HCT116 (cell line): ENCODE measurements at regions not wholly inside any gene's neighbourhood (a gene's known extent, or its start where the extent isn't known, plus 50 kb on each side); places are given as distances from the start of the nearest gene placed in this dataset.

Experiments used
- ATAC-seq: fragments of 200-7000 bp; cut with Tn5 transposase; 2 replicates; pipeline ENCODE4 v1.9.1; 2020; ENCODE audit warnings: mild to moderate bottlenecking, moderate library complexity
- BruUV-seq: library from RNA; stranded (reverse); fragments of 400-500 nt; replicated peaks from 2 replicates; lab custom pipeline; 2021; lab: Mats Ljungman, UMichigan
- CTCF ChIA-PET: fragments of 300-600 bp; sonication (Branson Sonifier 250); formaldehyde crosslinking; loops from one replicate; lab custom pipeline; 2021; ENCODE audit warnings: antibody characterized with exemption; lab: Charles Lee
- POLR2A ChIA-PET: fragments of 300-600, 350-600 bp; sonication (Branson Sonifier 250); formaldehyde crosslinking; loops from one replicate; lab custom pipeline; 2021; ENCODE audit warnings: antibody characterized with exemption; lab: Charles Lee
- RAD21 ChIA-PET, 2 experiments: fragments of 300-600 bp; sonication (Branson Sonifier 250); formaldehyde crosslinking; loops; one replicate each; lab custom pipeline; 2023; ENCODE audit warnings: low total read pairs in 2 of 2; ENCODE audit not compliant: uncharacterized antibody in 2 of 2, unreplicated experiment in 2 of 2, low non-redundant PET in 1 of 2; lab: Charles Lee
- DNase-seq: peaks from one replicate; pipeline ENCODE4 v3.0.0-alpha.2; 2010; ENCODE audit warnings: low read depth, low spot score
- H2AFZ ChIP-seq: fragments of 200-600 bp; shearing (Covaris generic), sonication (generic); 2 replicates; pipeline ENCODE4 v1.6.1; 2017; ENCODE audit warnings: low read depth, mixed run types, mixed read lengths, antibody characterized with exemption, low read length; ENCODE audit not compliant: poor library complexity, severe bottlenecking
- H3K27ac ChIP-seq: 2 replicates; pipeline ENCODE4 v1.5.1; 2012; ENCODE audit warnings: low read depth, low read length
- H3K27me3 ChIP-seq: fragments of 200-600 bp; sonication (generic); 2 replicates; pipeline ENCODE4 v1.6.1; 2016; ENCODE audit warnings: mixed run types, low read length, mixed read lengths; ENCODE audit not compliant: insufficient read depth
- H3K36me3 ChIP-seq, 2 experiments: fragments of 200-500 bp in 1 of 2; fragments of 200-600 bp in 1 of 2; sonication (Bioruptor generic) in 1 of 2; sonication (generic) in 1 of 2; 2 replicates each; pipeline versions ENCODE4 v1.5.1 to v1.6.1; 2014 to 2016; ENCODE audit warnings: low read length in 2 of 2, inconsistent platforms in 1 of 2, mixed read lengths in 1 of 2, mixed run types in 1 of 2; ENCODE audit not compliant: insufficient read depth in 2 of 2, control insufficient read depth in 1 of 2
- H3K4me1 ChIP-seq, 2 experiments: fragments of 200-600 bp in 1 of 2; sonication (generic) in 1 of 2; 2 replicates each; pipeline versions ENCODE4 v1.5.1 to v1.6.1; 2012 to 2017; ENCODE audit warnings: low read length in 2 of 2, inconsistent platforms in 1 of 2, mild to moderate bottlenecking in 1 of 2, mixed read lengths in 1 of 2, mixed run types in 1 of 2, moderate library complexity in 1 of 2; ENCODE audit not compliant: insufficient read depth in 2 of 2, control insufficient read depth in 1 of 2
- H3K4me2 ChIP-seq: fragments of 200-600 bp; sonication (generic); 2 replicates; pipeline ENCODE4 v1.6.1; 2017; ENCODE audit warnings: mixed run types, low read length, mixed read lengths
- H3K4me3 ChIP-seq, 2 experiments: fragments of 200-600 bp in 1 of 2; sonication (generic) in 1 of 2; replicated peaks in 1 of 2; 2 replicates each; pipeline ENCODE4 v1.5.1; 2011 to 2016; ENCODE audit warnings: low read length in 2 of 2, control low read depth in 1 of 2, low read depth in 1 of 2, mild to moderate bottlenecking in 1 of 2, mixed read lengths in 1 of 2, mixed run types in 1 of 2
- H3K79me2 ChIP-seq: fragments of 200-600 bp; sonication (generic); 2 replicates; pipeline ENCODE4 v1.6.1; 2017; ENCODE audit warnings: mild to moderate bottlenecking, mixed run types, low read length, moderate library complexity, mixed read lengths; ENCODE audit not compliant: insufficient read depth
- H3K9ac ChIP-seq: fragments of 200-600 bp; sonication (generic); 2 replicates; pipeline ENCODE4 v1.6.1; 2016; ENCODE audit warnings: low read length, mixed read lengths
- H3K9me2 ChIP-seq: fragments of 200-600 bp; sonication (generic), shearing (Covaris generic); 2 replicates; pipeline ENCODE4 v1.6.1; 2017; ENCODE audit warnings: mixed run types, mild to moderate bottlenecking, moderate library complexity; ENCODE audit not compliant: insufficient read depth
- H3K9me3 ChIP-seq, 2 experiments: fragments of 200-500 bp in 1 of 2; fragments of 200-600 bp in 1 of 2; sonication (Bioruptor generic) in 1 of 2; sonication (generic) in 1 of 2; 2 replicates each; pipeline ENCODE4 v1.6.1; 2014 to 2017; ENCODE audit warnings: low read length in 2 of 2, mixed read lengths in 2 of 2, inconsistent platforms in 1 of 2, low read depth in 1 of 2, mild to moderate bottlenecking in 1 of 2, mixed run types in 1 of 2, moderate library complexity in 1 of 2; ENCODE audit not compliant: control insufficient read depth in 1 of 2, insufficient read depth in 1 of 2
- H4K20me1 ChIP-seq: fragments of 200-600 bp; sonication (generic), shearing (Covaris generic); 2 replicates; pipeline ENCODE4 v1.6.1; 2017; ENCODE audit warnings: mixed run types, mild to moderate bottlenecking, moderate library complexity; ENCODE audit not compliant: insufficient read depth
- ATF3 ChIP-seq: IDR thresholded peaks from 2 replicates; pipeline ENCODE4 v1.6.1; 2012
- CBX3 ChIP-seq: IDR thresholded peaks from 2 replicates; pipeline ENCODE4 v1.6.1; 2012; ENCODE audit warnings: low read depth
- CEBPB ChIP-seq: IDR thresholded peaks from 2 replicates; pipeline ENCODE4 v1.6.1; 2012; ENCODE audit warnings: low read depth
- CTCF ChIP-seq, 3 experiments: fragments of 200-600 bp in 1 of 3; sonication (generic) in 1 of 3; IDR thresholded peaks in 2 of 3; conservative IDR thresholded peaks in 1 of 3; 2 replicates each; pipeline ENCODE4 v1.5.1; 2012 to 2017; ENCODE audit warnings: low read depth in 2 of 3, low read length in 2 of 3, antibody characterized with exemption in 1 of 3, borderline replicate concordance in 1 of 3, control low read depth in 1 of 3, mild to moderate bottlenecking in 1 of 3, mixed read lengths in 1 of 3, mixed run types in 1 of 3, moderate library complexity in 1 of 3; ENCODE audit not compliant: insufficient read depth in 1 of 3
- ELF1 ChIP-seq: IDR thresholded peaks from 2 replicates; pipeline ENCODE4 v1.6.1; 2012; ENCODE audit warnings: low read depth, borderline replicate concordance
- EZH2 ChIP-seq: fragments of 200-600 bp; sonication (generic); IDR thresholded peaks from 2 replicates; pipeline ENCODE4 v1.6.1; 2017; ENCODE audit warnings: antibody characterized with exemption, mixed run types
- FOSL1 ChIP-seq: IDR thresholded peaks from 2 replicates; pipeline ENCODE4 v1.6.1; 2012; ENCODE audit warnings: low read depth
- JUND ChIP-seq: IDR thresholded peaks from 2 replicates; pipeline ENCODE4 v1.6.1; 2012
- POLR2A ChIP-seq: IDR thresholded peaks from 2 replicates; pipeline ENCODE4 v1.7.0; 2011; ENCODE audit warnings: borderline replicate concordance; ENCODE audit not compliant: insufficient read depth, insufficient read length; ENCODE audit errors: extremely low read depth
- SP1 ChIP-seq: IDR thresholded peaks from 2 replicates; pipeline ENCODE4 v1.6.1; 2012; ENCODE audit warnings: low read depth
- SRF ChIP-seq: IDR thresholded peaks from 2 replicates; pipeline ENCODE4 v1.6.1; 2012; ENCODE audit warnings: low read depth
- TCF7L2 ChIP-seq: IDR thresholded peaks from 2 replicates; pipeline ENCODE4 v1.7.0; 2011; ENCODE audit warnings: borderline replicate concordance, inconsistent platforms; ENCODE audit not compliant: insufficient read depth, insufficient read length; ENCODE audit errors: extremely low read depth
- YY1 ChIP-seq: IDR thresholded peaks from 2 replicates; pipeline ENCODE4 v1.6.1; 2011; ENCODE audit warnings: low read length, low read depth, moderate library complexity, mild to moderate bottlenecking; ENCODE audit not compliant: insufficient replicate concordance; ENCODE audit errors: extremely low read depth
- ZNF274 ChIP-seq: fragments of 200-500 bp; sonication (Bioruptor generic); IDR thresholded peaks from 2 replicates; pipeline ENCODE4 v1.6.1; 2014; ENCODE audit warnings: mild to moderate bottlenecking, low read depth, low read length, inconsistent platforms
- intact Hi-C: fragments of 100-400 bp; cut with micrococcal nuclease; formaldehyde crosslinking; loops from 2 replicates; pipeline ENCODE4 v1.10.0; 2022

GRCh38 chr11:92682952-92683351 lies 286.5 kb upstream of the MTNR1B start:
- ATAC-seq, result no peak
- Histone ChIP-seq H3K4me1 (no peaks in the 10 kb centered on the region), H3K9me3 (no peaks in the 10 kb centered on the region), H3K4me3 (no peak overlapping the region), H3K36me3 (no peaks in the 10 kb centered on the region), H2AFZ (no peak overlapping the region), H4K20me1 (no peaks in the 10 kb centered on the region), H3K9ac (no peak overlapping the region), H3K27ac (no peak overlapping the region), H3K27me3 (no peaks in the 10 kb centered on the region), H3K79me2 (no peaks in the 10 kb centered on the region), H3K9me2 (no peaks in the 10 kb centered on the region), H3K4me2 (no peak overlapping the region)
- POLR2A ChIA-PET, result no interaction called here
- CTCF ChIA-PET, result no interaction called here
- BruUV-seq, result no TSS peak
- TF ChIP-seq SP1, result no peak
- no peak for TF ChIP-seq CTCF (IDR thresholded peaks at IDR 0.05 in 2 of 3, conservative IDR thresholded peaks at IDR 0.05 in 1 of 3; ENCODE audit: borderline replicate concordance in 1 of 3, insufficient read depth in 1 of 3, low read depth in 2 of 3, low read length in 2 of 3)
- TF ChIP-seq YY1, result no peak
- no peak for TF ChIP-seq SRF
- no peak for TF ChIP-seq ATF3
- TF ChIP-seq ZNF274, result no peak
- no peak for TF ChIP-seq CBX3
- no peak for TF ChIP-seq FOSL1
- no peak for TF ChIP-seq ELF1
- TF ChIP-seq TCF7L2, result no peak
- TF ChIP-seq JUND, result no peak
- no peak for TF ChIP-seq EZH2
- no peak for TF ChIP-seq CEBPB
- no peak for TF ChIP-seq POLR2A
- intact Hi-C loops, result no loop called here
- DNase-seq, result no peak
- RAD21 ChIA-PET, result no interaction called here
